GM18870 (cell line): ENCODE measurements at regions not wholly inside any gene's neighbourhood (a gene's known extent, or its start where the extent isn't known, plus 50 kb on each side); places are given as distances from the start of the nearest gene placed in this dataset.

Experiments used
- ATAC-seq: cut with Tn5 transposase; IDR thresholded peaks from one replicate; pipeline ENCODE4 v1.9.1; 2021; ENCODE audit warnings: moderate library complexity; ENCODE audit not compliant: unreplicated experiment

DNA sequence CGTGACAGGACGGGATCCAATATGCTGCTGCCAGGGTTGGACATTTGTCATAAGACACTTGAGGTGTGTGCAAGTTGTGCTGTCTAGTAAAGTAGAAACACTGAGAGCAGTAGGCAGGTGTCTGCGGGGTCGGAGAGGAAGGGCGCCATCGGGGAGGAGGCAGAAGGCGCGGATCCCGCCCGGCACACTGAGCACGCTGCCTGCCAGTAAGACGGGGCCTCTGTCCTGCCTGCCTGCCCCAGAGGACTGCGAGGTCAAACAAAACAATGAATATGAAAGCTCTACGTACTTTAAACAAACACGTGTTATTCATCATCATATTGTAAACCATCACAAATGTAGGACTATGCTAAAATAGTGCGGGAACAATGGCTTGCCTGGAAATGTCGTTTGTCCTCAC lies 349.3 kb upstream of the SALL3 start:
- ATAC-seq: no peak

DNA sequence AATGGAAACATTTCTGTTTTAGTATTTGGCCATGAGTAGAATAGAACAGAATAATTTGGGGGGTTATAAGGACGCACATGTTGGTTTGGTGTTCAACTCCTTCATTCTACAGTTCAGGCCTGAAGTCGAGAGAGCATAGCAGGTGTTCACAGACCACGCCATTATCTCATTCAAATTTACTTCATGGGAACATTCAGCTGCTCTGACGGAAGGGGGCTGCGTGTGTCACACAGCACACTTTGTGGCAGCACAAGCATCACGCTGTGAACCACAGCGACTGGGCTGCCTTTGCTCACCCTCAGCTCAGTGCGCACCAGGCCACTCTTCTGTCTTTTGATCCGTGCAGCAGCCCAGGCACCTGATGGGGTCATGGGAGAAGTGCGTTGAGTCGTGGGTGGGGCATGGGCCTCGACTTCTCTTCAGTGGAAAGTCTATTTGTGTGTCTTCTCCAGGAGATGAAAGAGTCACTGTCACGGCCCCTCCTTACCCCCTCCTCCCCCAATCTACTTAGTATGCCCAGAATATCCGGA lies 348.6 kb upstream of the SALL3 start:
- ATAC-seq: no peak

DNA sequence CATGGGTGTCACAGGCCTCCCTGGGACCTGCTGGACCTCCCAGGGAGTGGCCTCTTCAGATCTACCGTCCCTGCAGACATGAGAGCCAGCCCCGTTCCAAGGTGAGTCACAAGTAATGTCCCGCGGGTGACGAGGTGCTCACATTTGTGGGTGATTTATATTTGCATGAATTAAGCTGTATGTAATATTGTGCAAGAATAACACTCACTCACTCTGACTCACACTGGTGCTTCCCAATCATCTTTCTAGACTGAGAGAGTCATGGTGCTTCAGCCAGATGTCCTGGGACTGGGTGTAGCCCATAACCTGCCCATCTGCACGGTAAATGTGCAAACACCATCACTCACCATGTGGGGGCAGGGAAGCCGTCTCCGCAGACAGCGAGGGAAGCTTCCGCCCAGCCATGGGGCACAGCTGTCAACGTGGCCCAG lies 347.5 kb upstream of the SALL3 start:
- ATAC-seq: no peak

DNA sequence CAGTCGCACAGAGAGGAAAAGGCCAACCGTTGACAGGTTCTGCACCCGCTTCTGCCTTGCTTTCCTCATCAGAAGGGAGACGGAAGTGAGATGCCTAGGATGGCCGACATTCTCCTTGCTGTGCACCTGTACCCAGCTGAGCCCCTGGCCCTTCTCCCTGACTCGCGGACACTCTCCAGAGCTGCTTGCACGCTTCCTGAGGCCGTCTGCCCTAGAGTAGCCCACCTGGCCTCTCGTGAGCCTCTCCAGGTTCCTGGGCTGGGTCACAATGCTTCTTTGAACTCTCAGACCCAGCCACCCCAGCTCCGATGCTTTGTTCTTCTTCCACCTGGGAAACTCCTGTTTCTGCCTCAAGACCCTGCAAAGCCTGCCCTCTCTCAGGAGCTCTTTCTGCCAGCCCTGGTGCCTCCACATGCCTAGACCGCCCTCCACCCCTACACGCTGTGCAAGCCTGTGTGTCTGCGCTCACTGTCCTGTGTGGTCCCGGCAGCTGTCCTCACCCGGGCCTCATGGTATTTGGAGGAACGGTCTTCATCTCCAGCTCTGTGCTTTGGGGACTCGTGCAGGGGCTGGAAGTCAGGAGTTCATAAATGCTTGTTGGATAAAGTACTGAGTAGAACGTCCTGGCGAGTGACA lies 345.4 kb upstream of the SALL3 start:
- ATAC-seq: no peak

DNA sequence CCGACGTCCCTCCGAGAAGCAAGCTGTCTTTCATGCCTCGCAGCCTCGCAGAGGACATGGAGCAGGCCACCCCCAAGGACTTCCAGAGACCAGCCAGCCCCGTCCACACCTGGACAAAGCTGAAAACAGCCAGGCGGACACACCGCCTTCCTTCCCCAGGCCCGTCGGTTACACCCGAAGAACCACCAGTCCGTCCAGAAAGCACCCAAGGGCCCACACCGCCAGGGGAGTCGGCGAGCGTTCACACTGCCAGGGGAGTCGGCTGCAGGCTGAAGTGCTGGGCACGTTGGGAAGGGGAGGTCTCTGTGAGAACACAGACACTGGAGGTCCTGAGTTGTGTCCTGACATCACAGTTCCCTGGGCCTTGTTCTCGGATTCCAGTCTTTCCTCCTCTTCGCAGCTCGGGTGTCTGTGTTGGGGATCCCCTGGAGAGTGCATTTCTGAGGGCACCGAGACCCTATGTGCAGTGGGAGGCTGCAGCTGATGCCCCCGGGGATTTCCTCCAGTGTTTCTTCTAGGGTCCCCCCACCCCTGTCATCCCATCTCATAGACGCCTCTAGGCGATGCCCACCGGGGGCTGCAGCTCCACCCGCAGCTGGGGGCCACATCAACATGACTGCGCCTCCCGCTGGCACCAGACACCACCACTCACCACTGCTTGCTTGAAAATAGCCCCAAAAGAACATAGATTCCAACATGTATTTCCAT lies 344.4 kb upstream of the SALL3 start:
- no peak for ATAC-seq

DNA sequence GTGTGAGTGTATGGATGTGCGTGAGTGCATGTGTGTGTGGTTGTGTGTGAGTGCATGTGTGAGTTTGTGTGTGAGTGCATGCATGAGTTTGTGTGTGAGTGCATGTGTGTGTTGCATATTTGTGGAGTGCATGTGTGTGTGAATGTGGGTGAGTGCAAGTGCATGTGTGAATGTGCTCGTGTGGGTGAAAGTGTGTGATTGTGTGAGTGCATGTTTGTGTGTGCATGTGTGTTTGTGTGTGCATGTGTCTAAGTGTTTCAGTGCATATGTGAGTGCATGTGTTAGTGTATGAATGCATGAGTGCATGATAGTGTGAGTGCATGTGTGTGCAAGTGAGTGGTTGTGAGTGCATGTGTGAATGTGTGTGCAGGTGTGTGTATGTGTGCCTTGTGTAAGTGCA lies 343.4 kb upstream of the SALL3 start:
- no peak for ATAC-seq

DNA sequence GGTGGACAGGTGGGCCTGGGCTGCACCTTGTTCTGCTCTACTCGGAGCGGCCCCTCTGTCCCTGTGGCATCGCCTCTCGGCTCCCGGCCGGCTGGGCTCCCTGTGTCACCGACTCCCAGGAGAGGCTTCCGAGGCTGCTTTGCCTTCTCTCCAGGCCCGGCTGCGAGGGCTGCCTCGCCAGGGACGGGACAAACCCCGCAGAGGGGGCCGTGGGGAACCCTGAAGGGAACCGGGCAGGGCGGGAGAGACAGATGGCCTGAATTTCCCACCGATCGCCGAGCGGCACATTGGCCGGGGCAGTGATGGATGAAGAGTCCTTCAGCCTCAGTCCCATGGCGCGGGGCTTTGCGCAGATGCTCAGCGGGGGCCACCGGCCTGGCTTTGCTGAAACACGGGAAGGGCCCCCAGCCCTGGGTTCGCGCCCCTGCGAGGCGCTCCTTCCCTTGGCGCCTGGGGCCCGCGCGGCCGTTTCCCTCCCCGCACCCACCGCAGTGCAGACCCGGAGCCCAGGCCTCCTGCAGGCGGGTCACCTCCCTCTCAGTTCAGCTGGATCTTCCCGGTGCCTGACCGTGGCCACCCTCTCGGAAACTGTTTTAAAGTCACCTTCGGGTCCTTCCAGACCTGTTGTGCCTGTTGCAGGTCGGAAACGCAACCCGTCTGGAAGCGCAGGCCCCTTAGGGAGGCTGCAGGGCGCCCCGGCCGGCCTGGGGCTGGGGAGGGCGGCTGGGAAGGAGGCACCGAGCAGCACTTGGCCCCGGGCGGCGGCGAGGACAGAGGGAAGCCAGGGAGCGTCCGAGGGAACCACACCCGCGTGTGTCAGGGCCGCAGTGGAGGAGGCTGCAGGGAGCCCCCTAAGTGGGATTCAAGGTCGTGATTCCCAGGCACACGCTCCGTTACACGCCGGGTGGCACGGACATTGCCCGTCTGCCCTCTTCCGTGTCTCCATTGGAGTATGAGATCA lies 341.9 kb upstream of the SALL3 start:
- no peak for ATAC-seq

DNA sequence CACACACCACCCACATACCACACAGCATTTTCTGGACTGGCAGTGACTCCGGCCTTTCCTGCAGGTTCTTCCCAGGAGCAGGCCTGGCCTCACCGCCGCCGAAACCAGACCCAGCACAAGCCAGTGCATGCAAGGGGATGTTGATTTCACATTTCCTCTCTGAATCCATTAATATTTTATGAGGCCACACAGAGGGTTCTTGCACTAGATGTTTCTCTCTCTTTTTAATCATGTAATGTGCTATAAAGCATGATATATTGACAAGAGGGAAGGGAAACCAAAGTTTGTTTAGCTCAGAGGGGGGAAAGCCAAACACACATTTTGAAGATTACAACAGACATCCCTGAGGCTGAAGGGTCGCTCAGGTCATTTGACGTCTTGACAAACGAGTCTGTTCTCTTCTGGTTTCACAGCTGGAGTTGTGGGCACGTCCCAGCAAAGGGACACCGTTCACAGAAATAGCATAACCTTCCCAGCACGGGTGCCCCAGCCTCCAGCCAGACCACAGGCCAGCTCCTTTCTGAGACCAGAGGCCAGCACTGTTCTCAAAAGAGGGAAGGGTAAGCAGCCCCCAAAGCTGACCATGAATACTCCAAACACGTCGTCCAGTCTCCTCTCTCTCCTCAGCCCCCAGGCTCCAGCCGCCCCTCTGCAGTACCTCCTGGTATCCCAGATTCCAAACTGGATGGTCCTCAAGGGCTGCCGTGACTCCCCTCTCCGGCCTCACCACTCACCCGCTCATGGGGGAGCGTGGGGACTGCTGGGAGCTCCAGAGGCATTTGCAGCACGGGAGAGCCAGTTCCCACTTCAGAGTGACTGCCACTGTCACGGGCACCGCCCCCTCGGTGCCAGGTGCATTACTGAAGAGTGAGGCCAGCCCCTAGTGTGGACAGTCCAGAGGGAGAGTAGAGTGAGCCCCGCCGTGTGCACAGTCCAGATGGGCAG lies 340.3 kb upstream of the SALL3 start:
- no peak for ATAC-seq

DNA sequence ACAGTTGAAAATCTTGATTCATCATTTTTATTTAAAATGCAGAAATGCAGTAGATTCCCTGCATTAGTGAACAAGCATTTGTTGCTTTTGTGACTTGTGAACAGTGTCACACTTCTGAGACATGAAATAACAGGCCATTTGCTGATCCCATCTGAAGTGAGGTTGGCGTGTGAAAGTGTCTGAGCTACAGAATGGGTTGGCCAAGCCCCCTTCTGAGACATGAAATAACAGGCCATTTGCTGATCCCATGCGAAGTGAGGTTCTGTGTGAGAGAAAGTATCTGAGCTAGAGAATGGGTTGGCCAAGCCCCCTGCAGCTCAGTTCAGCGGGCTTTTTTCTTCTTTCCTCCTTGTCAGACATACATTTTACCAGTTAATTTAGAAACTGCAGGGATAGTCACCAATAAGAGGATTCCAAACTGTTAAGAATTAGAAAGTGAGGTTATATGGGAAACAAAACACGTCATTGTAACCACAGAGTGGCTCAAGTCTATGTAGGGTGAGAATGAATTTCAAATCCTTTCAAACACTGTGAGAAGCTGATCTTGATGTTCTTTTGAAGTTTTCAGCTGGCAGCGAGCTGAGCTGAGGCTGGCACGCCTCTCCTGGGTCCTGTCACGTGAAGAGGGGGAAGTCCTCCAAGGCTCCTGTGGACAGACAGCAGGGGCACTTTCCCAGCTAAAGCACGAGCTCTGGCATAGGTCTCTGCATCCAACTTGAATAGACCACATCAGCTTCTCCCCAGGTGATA lies 339.2 kb upstream of the SALL3 start:
- no peak for ATAC-seq

DNA sequence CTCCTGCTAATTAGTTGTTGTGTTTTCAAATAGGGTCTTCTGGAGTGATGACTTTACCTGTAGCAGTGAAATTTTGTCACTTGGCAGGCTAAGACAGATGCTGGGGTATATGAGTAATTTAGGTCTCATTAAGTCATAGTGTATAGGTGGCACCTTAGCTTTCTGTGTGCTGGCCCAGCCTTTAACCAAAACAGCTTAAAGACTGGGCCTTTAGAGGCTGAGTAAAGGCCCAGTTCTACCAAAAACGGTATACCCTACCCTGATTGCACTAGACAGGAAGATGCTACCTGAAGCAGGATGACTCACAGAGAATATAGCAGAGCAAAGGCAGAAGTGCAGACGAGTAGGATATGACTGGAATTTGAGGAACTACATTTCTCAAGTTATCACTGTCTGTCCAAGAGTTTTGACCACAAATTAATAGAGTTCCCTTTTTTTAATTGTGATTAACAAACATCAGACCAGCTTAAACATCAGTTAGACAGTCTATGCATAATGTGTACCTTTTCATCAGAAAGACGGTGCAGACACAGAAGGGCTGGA lies 337.9 kb upstream of the SALL3 start:
- no peak for ATAC-seq

DNA sequence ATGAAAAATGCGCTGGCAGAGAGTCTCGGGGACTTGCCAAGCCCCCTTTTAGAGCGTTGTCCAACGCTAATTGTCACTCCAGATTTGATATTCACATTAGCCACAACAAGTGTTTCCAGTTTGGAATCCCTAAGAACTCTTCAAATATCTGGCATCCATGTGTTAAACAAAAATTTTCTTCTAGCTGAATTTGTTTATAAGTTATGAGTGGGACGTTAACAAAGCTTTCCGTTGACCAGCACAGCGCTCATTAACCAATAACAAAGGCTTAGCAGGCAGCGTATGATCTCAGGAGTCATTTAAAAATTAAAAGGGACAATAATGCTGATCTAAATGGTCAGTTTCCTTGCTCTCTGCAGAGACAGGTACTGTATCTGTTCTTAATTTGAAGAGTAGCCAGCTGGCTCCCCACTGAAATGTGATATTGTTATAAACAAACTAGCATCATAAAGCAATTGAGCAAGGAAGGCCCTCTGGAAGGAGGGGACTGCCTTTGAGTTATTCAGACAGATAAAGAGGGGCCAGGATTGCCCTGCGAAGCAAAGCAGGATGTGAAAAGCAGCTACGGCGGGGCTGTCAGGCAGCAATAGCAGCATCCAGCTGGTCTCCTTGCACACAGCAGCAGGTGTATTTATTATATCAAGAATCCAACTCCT lies 337.2 kb upstream of the SALL3 start:
- ATAC-seq: no peak

DNA sequence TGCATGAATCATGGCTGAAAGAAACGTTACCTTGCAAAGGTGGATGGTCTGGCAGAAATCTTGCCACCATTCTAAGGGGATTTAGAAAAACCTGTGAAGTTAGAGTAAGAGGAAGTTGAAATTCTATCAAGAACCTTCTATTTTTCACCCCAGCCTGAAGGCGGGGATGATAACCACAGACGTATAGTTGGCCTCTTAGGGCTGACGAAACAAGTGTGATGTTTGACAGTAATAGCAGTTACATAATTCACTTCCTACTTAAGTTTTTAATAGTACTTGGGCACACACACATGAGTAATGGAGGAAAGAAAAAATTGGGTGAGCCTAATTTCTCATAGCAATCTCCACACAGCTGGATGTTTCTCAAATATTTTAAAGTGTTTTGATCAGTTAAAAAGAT lies 336.6 kb upstream of the SALL3 start:
- no peak for ATAC-seq

DNA sequence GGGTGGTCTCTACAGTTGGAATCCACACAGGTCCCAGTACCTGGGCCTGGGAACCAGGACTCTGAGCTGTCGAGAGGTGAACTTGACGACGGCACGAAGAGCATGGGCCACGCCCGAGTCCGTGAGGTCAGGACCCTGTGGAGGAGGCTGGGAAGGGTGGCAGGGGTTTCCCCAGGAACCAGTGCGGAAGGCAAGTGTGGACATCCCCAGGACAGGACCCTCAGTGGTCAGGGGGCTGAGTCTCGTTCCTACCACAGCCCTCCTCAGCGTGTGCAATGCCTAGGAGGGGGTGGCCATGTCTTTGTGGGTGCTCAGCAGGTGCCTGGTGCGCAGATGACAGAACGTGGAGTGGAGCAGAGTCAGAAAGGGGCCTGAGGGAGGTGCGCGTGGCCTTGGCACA lies 335.6 kb upstream of the SALL3 start:
- no peak for ATAC-seq

DNA sequence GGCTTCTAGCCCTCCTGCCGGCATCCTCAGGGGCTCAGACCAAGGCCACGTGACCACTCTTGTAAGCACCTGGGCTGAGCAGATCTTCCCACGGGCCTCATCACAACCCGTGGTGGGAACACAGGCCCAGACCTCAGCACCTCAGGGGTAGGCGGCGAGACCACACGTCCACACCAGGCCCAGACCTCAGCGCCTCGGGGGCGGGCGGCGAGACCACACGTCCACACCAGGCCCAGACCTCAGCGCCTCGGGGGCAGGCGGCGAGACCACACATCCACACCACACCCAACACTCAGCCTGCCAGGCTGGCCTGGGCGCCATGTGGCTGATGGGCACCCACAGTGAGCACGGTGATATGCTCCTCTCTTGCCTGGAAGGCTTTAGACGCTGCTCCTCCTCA lies 334.4 kb upstream of the SALL3 start:
- no peak for ATAC-seq

DNA sequence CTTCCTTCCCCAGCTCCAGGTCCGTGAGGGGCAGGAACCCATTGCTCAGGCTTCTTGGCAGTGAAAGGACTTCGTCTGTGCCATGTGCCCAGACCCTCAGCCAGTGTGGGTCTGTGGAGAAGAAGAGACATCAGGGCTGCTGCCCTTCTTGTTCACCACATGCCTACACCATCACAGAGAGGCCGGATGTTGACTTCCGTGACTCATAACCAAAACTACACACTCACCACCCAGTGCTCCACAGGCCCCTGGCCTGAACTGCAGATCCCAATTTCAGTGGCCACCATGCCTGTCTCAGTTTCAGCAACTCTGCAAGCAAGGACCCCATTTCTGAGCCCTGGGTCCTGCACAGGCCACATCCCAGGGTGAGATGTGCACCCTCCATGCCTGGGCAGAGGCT lies 332.6 kb upstream of the SALL3 start:
- ATAC-seq: no peak

DNA sequence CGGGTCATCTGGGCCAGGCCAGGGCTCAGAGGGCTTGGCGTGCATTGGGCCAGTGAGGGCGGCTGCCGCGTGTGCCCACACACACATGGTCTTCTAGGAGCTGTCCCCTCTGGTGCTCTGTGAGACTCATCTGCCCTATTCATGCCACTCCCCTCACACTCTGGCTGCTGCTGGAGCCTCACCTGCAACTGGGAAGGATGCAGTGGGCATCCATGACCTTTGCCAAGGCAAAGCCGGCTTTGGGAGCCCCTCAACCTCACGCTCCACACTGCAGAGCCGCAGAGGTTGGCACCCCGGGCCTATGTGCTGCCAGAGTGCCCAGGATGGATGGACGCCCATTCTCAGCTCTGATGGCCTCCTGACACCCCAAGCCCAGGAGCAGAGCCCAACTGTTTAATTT lies 330.2 kb upstream of the SALL3 start:
- ATAC-seq: no peak

DNA sequence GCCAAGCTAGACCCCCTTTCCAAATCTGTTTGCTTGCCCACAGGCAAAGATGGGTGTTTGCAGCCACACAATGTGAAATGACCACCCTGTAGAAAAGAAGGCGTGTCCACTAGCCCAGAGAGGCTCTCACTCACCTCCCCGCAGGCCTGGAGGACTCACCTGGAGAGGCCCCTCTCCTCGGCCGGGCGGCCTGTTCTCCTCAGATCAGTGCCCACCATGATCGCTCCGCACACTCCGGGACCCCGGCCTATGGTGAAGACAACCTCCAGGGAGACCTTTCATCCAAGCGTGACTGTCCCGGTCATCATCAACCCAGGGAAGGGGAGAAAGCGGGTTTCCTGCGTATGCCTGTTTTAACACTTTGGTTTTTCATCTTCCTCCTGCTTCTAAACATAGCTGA lies 328.7 kb upstream of the SALL3 start:
- no peak for ATAC-seq

DNA sequence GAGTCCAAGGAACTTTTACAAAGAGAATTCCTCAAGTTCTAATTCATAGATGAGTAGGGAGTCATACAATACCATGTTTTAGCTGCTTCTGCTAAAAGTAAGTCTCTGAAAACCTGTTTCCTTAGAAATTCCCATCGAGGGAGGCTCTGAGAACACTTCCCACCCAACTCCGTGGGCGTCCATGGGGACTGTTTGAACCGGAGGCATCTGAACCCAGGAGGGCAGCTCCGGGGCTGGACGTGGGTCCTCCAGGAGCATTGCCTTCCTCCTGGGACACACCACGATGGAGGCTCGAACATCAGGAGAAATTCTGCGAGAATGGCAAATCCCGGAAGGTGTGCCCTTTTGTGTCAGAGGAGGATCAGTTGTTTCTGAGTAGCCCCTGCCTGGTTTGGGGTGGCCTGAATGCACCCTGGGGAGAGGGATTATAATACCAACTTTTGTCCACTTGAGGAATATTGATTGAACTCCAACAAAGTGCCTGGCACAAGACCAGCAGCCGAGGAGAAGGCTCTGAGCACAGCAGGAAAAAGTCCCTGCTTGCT lies 327.5 kb upstream of the SALL3 start:
- no peak for ATAC-seq

DNA sequence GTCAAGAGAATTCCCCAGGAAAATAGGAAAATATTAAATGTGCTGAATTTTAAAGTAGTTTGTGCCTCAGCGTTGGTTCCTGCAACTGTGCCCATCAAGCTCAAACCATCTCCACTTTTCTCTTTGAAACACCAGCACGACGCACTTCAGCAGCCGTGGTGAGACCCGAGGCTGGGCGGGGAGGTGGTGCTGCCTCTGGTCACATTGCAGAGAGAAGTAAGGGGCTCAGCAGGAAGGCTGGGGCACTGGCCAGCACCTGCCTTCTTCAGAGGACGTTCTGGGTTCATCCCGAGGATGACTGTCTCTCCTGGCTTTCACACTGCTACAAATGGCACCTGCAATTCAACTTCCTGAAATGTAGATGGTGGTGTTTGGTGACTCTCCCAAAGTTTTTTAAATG lies 323.7 kb upstream of the SALL3 start:
- no peak for ATAC-seq
